Keratinocyte (primary cell): ENCODE measurements at regions not wholly inside any gene's neighbourhood (a gene's known extent, or its start where the extent isn't known, plus 50 kb on each side); places are given as distances from the start of the nearest gene placed in this dataset.

ENCODE experiments used
- DNase-seq: peaks from one replicate; pipeline ENCODE4 v3.0.0-alpha.2; 2011; ENCODE audit warnings: low read depth, missing footprints, low spot score
- FAIRE-seq: peaks from 2 replicates; lab custom pipeline; 2011; peaks lifted over from hg19 to GRCh38; lab: Jason Lieb, UNC
- H2AFZ ChIP-seq: 2 replicates; pipeline ENCODE4 v1.6.0; 2012; ENCODE audit warnings: low read length, control low read depth, inconsistent platforms; ENCODE audit not compliant: control insufficient read depth
- H3K27ac ChIP-seq: 2 replicates; pipeline ENCODE4 v1.5.1; 2011; ENCODE audit warnings: low read length; ENCODE audit not compliant: control insufficient read depth, insufficient read depth
- H3K27me3 ChIP-seq: 3 replicates; pipeline ENCODE4 v1.6.0; 2011; ENCODE audit warnings: low read length; ENCODE audit not compliant: control insufficient read depth, insufficient read depth; ENCODE audit errors: extremely low read depth
- H3K36me3 ChIP-seq, 2 experiments: 2 replicates in 1 of 2; 3 replicates in 1 of 2; pipeline ENCODE4 v1.5.1; 2011; ENCODE audit warnings: low read length in 2 of 2, mild to moderate bottlenecking in 1 of 2; ENCODE audit not compliant: control insufficient read depth in 2 of 2, insufficient read depth in 2 of 2; ENCODE audit errors: extremely low read depth in 1 of 2
- H3K4me1 ChIP-seq: 3 replicates; pipeline ENCODE4 v1.5.1; 2011; ENCODE audit warnings: low read length; ENCODE audit not compliant: control insufficient read depth, insufficient read depth; ENCODE audit errors: extremely low read depth
- H3K4me2 ChIP-seq: 3 replicates; pipeline ENCODE4 v1.6.0; 2011; ENCODE audit warnings: low read depth, low read length; ENCODE audit not compliant: control insufficient read depth, insufficient read depth; ENCODE audit errors: extremely low read depth
- H3K4me3 ChIP-seq, 3 experiments: fragments of 200-600 bp in 1 of 3; sonication (generic) in 1 of 3; 2 replicates in 2 of 3; 3 replicates in 1 of 3; pipeline ENCODE4 v1.5.1; 2011 to 2016; ENCODE audit warnings: low read length in 3 of 3, mild to moderate bottlenecking in 3 of 3, control low read depth in 2 of 3, inconsistent platforms in 1 of 3, low read depth in 1 of 3, mixed read lengths in 1 of 3, mixed run types in 1 of 3, moderate library complexity in 1 of 3; ENCODE audit not compliant: control insufficient read depth in 2 of 3, insufficient read depth in 2 of 3; ENCODE audit errors: extremely low read depth in 1 of 3
- H3K79me2 ChIP-seq: 2 replicates; pipeline ENCODE4 v1.6.0; 2012; ENCODE audit warnings: low read length; ENCODE audit not compliant: control insufficient read depth, insufficient read depth
- H3K9ac ChIP-seq: 3 replicates; pipeline ENCODE4 v1.6.0; 2011; ENCODE audit warnings: low read length; ENCODE audit not compliant: control insufficient read depth, insufficient read depth; ENCODE audit errors: extremely low read depth
- H3K9me1 ChIP-seq: 3 replicates; pipeline ENCODE4 v1.6.0; 2011; ENCODE audit warnings: low read length; ENCODE audit not compliant: control insufficient read depth, insufficient read depth; ENCODE audit errors: extremely low read depth
- H3K9me3 ChIP-seq: 2 replicates; pipeline ENCODE4 v1.5.1; 2012; ENCODE audit warnings: low read depth, low read length; ENCODE audit not compliant: control insufficient read depth
- H4K20me1 ChIP-seq: 3 replicates; pipeline ENCODE4 v1.6.0; 2011; ENCODE audit warnings: low read length; ENCODE audit not compliant: control insufficient read depth, insufficient read depth; ENCODE audit errors: extremely low read depth
- EZH2 ChIP-seq: IDR thresholded peaks from one replicate; pipeline ENCODE4 v1.6.1; 2012; ENCODE audit warnings: inconsistent platforms, mild to moderate bottlenecking, low read length, moderate library complexity
- dilution Hi-C: fragments of 300-500 bp; cut with MboI; formaldehyde crosslinking; loops from one replicate; pipeline ENCODE4 v1.7.0; 2020; ENCODE audit warnings: low sequenced_read_pairs; ENCODE audit not compliant: extremely low pct_ligation_motif_present
- TF ChIP-seq, protein P1 (sequence below), 3 experiments: IDR thresholded peaks in 1 of 3; conservative IDR thresholded peaks in 1 of 3; optimal IDR thresholded peaks in 1 of 3; 2 replicates in 2 of 3; 3 replicates in 1 of 3; pipeline versions ENCODE3 to v1.5.1; 2011; ENCODE audit warnings: low read length in 3 of 3, mild to moderate bottlenecking in 3 of 3, moderate library complexity in 2 of 3, control low read depth in 1 of 3, inconsistent platforms in 1 of 3; ENCODE audit not compliant: insufficient read depth in 2 of 3; ENCODE audit errors: extremely low read depth in 1 of 3

DNA sequence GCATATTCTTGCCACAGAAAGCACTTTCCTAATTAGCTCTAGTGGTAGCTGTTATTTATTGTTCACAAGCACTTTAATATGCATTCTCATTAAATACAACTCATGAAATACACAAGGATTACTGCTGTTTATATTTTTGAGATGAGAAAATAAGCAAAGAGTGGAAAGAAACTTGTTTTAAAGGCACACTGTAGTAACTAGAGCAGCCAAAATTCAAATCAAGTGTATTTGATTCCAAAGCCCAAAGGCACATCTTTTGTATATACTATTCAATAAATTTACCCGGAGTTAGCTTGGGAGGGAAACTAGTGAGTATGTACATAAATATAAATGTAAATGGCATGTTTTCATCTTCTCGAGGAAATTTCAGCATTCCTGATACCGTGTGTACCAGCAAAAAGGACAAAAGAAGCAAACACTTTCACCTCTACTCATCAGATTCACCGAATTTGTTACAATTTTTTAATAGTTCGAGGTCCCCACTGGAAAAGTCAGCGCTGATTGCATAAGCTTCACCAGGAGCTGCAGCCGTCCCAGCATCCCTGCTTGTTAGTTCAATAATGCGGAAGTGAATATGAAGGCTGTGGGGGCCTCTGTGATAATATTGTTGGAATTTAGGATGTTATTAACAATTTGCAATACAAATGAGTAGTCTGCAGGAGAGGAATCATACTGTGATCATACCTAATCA lies 371.6 kb upstream of the MON1B start:
- Histone ChIP-seq H3K4me3 (no peak overlapping the region), H3K27me3 (no peaks in the 10 kb centered on the region), H3K79me2 (no peaks in the 10 kb centered on the region), H3K36me3 (no peaks in the 10 kb centered on the region), H3K4me2 (no peak overlapping the region), H3K4me1 (no peaks in the 10 kb centered on the region), H2AFZ (no peak overlapping the region), H3K27ac (no peak overlapping the region), H3K9me3 (no peaks in the 10 kb centered on the region), H3K9ac (no peak overlapping the region), H3K9me1 (no peaks in the 10 kb centered on the region), H4K20me1 (no peaks in the 10 kb centered on the region)
- FAIRE-seq (no peak), DNase-seq (no peak)
- TF ChIP-seq, protein P1, sequence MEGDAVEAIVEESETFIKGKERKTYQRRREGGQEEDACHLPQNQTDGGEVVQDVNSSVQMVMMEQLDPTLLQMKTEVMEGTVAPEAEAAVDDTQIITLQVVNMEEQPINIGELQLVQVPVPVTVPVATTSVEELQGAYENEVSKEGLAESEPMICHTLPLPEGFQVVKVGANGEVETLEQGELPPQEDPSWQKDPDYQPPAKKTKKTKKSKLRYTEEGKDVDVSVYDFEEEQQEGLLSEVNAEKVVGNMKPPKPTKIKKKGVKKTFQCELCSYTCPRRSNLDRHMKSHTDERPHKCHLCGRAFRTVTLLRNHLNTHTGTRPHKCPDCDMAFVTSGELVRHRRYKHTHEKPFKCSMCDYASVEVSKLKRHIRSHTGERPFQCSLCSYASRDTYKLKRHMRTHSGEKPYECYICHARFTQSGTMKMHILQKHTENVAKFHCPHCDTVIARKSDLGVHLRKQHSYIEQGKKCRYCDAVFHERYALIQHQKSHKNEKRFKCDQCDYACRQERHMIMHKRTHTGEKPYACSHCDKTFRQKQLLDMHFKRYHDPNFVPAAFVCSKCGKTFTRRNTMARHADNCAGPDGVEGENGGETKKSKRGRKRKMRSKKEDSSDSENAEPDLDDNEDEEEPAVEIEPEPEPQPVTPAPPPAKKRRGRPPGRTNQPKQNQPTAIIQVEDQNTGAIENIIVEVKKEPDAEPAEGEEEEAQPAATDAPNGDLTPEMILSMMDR (optimal IDR thresholded peaks at IDR 0.05 in 1 of 3, IDR thresholded peaks at IDR 0.05 in 1 of 3, conservative IDR thresholded peaks at IDR 0.05 in 1 of 3; ENCODE audit: extremely low read depth in 1 of 3, insufficient read depth in 2 of 3, low read length in 3 of 3) = no peak
- TF ChIP-seq EZH2 = no peak
- dilution Hi-C loops = no loop called here

DNA sequence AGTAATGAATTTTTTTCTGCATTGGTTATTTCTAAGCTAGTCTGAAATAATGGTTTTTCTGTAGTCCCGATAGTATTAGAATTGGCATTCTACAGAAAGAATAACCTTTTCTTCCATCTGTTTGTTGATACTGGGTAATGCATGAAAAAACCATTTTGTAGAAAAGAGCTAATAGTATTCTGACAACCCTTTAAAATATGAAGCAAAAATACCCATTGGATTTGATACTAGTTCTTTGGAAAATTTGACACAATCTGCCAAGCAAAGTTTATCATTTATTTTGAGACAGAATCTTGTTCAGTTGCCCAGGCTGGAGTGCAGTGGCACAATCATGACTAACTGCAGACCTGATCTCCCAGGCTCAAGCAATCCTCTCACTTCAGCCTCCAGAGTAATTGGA lies 366.8 kb upstream of the MON1B start:
- Histone ChIP-seq H3K4me3 (no peak overlapping the region), H3K9ac (no peak overlapping the region), H3K4me2 (no peak overlapping the region), H3K9me3 (no peaks in the 10 kb centered on the region), H3K36me3 (no peaks in the 10 kb centered on the region), H2AFZ (no peak overlapping the region), H3K27me3 (no peaks in the 10 kb centered on the region), H3K79me2 (no peaks in the 10 kb centered on the region), H4K20me1 (no peaks in the 10 kb centered on the region), H3K4me1 (no peaks in the 10 kb centered on the region), H3K9me1 (no peaks in the 10 kb centered on the region), H3K27ac (no peak overlapping the region)
- dilution Hi-C loops = no loop called here
- FAIRE-seq (no peak), DNase-seq (no peak)
- no peak for TF ChIP-seq EZH2
- TF ChIP-seq, protein P1 (optimal IDR thresholded peaks at IDR 0.05 in 1 of 3, IDR thresholded peaks at IDR 0.05 in 1 of 3, conservative IDR thresholded peaks at IDR 0.05 in 1 of 3; ENCODE audit: extremely low read depth in 1 of 3, insufficient read depth in 2 of 3, low read length in 3 of 3) = no peak
